Prostate gland (tissue), 2 donors: ENCODE measurements at regions not wholly inside any gene's neighbourhood (a gene's known extent, or its start where the extent isn't known, plus 50 kb on each side); places are given as distances from the start of the nearest gene placed in this dataset.

Source experiments
- DNase-seq: peaks from one replicate; pipeline ENCODE4 v3.0.0-alpha.2; 2019; ENCODE audit warnings: low spot score
- H3K27ac ChIP-seq, 2 donors: fragments of 200-600 bp; sonication (generic); 2 replicates each; pipeline ENCODE4 v1.5.1; 2017 to 2019
- H3K27me3 ChIP-seq: fragments of 200-600 bp; sonication (generic); replicated peaks from 2 replicates; pipeline ENCODE4 v1.5.1; 2019; ENCODE audit not compliant: insufficient read depth
- H3K36me3 ChIP-seq, 2 donors: fragments of 200-600 bp; sonication (generic); 1 replicate in 1 of 2; 2 replicates in 1 of 2; pipeline versions ENCODE4 v1.5.1 to v1.8.1; 2017 to 2019
- H3K4me1 ChIP-seq: fragments of 200-600 bp; sonication (generic); replicated peaks from 2 replicates; pipeline ENCODE4 v1.5.1; 2019
- H3K4me3 ChIP-seq, 2 donors: fragments of 200-600 bp; sonication (generic); 2 replicates each; pipeline ENCODE4 v1.5.1; 2017 to 2019
- H3K9me3 ChIP-seq: fragments of 200-600 bp; sonication (generic); 2 replicates; pipeline ENCODE4 v1.5.1; 2017
- POLR2A ChIP-seq: fragments of 450-650 bp; IDR thresholded peaks from one replicate; pipeline ENCODE4 v1.6.1; 2016; ENCODE audit warnings: antibody characterized with exemption, mild to moderate bottlenecking
- POLR2AphosphoS5 ChIP-seq: sonication (generic); formaldehyde crosslinking; IDR thresholded peaks from one replicate; pipeline ENCODE4 v1.6.1; 2017; ENCODE audit warnings: antibody characterized with exemption
- WGBS: methylation state at CpG from one replicate; pipeline ENCODE4 v1.1.5; 2018; 5-methylcytosine and 5-hydroxymethylcytosine counted together
- intact Hi-C: fragments of 100-400 bp; cut with DNase I; formaldehyde crosslinking; loops from one replicate; pipeline ENCODE4 v1.14.2; 2022
- TF ChIP-seq, protein P1 (sequence below), 4 experiments: fragments of 200-600 bp in 2 of 4; fragments of 450-650 bp in 2 of 4; sonication (generic) in 2 of 4; IDR thresholded peaks; 1 replicate in 3 of 4; 2 replicates in 1 of 4; pipeline ENCODE4 v1.5.1; 2016 to 2019; ENCODE audit warnings: antibody characterized with exemption in 4 of 4, mild to moderate bottlenecking in 2 of 4, moderate library complexity in 2 of 4

DNA sequence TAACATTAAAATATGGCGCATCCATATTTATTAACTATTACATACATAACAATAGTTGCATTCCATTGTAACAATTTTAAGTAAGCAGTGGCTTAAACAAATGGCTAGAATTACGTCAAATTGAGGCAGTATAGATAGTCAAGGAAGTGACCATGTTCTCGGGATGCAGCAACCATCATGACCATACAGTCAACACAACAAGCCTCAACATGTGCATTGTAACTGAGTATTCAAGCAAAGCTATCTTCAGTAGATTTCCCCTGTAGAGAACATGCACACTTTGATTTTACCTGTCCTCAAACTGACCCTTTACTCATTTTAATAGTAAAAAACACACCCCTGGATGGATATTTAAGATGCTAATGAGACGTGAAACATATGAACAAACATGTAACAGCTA, 356.4 kb downstream of the HINT1 start:
- H3K9me3 ChIP-seq: no peaks in the 10 kb centered on the region
- 72% methylated on average over 4 of the region's 4 CpGs for WGBS
- no peak for DNase-seq
- TF ChIP-seq POLR2AphosphoS5: no peak
- no peak for TF ChIP-seq POLR2A
- TF ChIP-seq, protein P1, sequence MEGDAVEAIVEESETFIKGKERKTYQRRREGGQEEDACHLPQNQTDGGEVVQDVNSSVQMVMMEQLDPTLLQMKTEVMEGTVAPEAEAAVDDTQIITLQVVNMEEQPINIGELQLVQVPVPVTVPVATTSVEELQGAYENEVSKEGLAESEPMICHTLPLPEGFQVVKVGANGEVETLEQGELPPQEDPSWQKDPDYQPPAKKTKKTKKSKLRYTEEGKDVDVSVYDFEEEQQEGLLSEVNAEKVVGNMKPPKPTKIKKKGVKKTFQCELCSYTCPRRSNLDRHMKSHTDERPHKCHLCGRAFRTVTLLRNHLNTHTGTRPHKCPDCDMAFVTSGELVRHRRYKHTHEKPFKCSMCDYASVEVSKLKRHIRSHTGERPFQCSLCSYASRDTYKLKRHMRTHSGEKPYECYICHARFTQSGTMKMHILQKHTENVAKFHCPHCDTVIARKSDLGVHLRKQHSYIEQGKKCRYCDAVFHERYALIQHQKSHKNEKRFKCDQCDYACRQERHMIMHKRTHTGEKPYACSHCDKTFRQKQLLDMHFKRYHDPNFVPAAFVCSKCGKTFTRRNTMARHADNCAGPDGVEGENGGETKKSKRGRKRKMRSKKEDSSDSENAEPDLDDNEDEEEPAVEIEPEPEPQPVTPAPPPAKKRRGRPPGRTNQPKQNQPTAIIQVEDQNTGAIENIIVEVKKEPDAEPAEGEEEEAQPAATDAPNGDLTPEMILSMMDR (IDR thresholded peaks at IDR 0.05): no peak
- H3K4me1 ChIP-seq: no peaks in the 10 kb centered on the region
- intact Hi-C loops: no loop called here
- no peaks in the 10 kb centered on the region for H3K36me3 ChIP-seq
- H3K27ac ChIP-seq: no peak overlapping the region
- H3K27me3 ChIP-seq: no peaks in the 10 kb centered on the region
- no peak overlapping the region for H3K4me3 ChIP-seq

DNA sequence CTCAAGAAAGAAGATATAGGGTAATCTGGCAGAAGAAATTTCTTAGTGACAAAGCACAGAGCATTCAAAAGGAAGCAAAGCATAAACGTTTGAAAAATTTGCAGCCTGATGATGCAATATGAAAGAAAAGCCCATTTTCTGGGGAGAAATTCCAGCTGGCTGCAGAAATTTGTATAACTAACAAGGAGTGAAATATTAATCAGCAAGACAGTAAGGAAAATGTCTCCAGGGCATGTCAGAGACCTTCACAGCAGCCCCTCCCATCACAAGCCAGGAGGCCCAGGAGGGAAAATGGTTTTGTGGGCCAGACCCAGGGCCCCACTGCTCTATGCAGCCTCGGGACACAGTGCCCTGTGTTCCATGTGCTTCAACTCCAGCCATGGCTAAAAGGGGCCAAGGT, 359.4 kb downstream of the HINT1 start:
- DNase-seq: no peak
- no peaks in the 10 kb centered on the region for H3K36me3 ChIP-seq
- no peaks in the 10 kb centered on the region for H3K27me3 ChIP-seq
- H3K4me1 ChIP-seq: no peaks in the 10 kb centered on the region
- intact Hi-C loops: no loop called here
- H3K27ac ChIP-seq: no peak overlapping the region
- TF ChIP-seq, protein P1 (IDR thresholded peaks at IDR 0.05): no peak
- TF ChIP-seq POLR2AphosphoS5 (no peak), POLR2A (no peak)
- H3K9me3 ChIP-seq: no peaks in the 10 kb centered on the region
- 28% methylated on average over 2 of the region's 2 CpGs for WGBS
- no peak overlapping the region for H3K4me3 ChIP-seq

DNA sequence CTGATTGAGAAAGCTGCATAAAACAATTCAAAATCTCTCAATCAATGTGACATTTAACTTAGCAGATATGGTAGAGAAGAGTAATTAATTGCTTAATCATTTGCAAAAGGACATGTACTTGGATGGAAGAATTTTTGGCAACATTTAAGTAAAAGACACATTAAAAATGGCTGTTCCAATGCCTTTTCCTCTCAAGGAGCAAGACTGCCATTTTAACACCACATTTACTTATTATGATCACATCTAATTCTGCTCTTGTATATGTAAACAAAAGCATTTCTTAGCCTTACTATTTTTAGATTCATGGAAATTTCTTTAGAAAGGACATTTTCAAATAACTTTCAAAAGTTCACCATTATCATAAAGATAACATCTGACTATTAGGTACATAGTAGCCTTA, 360.0 kb downstream of the HINT1 start:
- Histone ChIP-seq H3K36me3 (no peaks in the 10 kb centered on the region), H3K4me3 (no peak overlapping the region), H3K27me3 (no peaks in the 10 kb centered on the region), H3K9me3 (no peaks in the 10 kb centered on the region), H3K4me1 (no peaks in the 10 kb centered on the region), H3K27ac (no peak overlapping the region)
- no peak for DNase-seq
- intact Hi-C loops: no loop called here
- TF ChIP-seq POLR2A (no peak), POLR2AphosphoS5 (no peak)
- TF ChIP-seq, protein P1 (IDR thresholded peaks at IDR 0.05): no peak

DNA sequence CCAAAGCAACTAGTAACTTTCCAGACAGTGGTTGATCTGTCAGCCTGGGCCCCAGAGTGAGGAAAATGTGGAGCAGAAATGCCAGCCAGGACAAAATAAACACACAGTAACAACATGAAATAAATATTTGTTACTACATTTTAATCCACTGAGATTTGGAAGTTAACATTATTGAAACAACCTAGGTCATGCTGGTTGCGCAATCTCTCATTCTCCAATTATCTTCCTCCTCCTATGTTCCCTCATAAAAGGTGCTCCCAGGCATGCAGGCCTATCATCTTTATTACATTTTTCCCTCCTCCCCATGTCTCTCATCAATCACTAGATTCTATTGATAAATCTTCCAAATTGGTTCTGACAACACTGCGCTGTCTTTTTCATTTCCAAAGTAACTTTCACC, 363.1 kb downstream of the HINT1 start:
- Histone ChIP-seq H3K9me3 (no peaks in the 10 kb centered on the region), H3K27me3 (no peaks in the 10 kb centered on the region), H3K36me3 (no peaks in the 10 kb centered on the region), H3K4me3 (no peak overlapping the region), H3K27ac (no peak overlapping the region), H3K4me1 (no peaks in the 10 kb centered on the region)
- TF ChIP-seq, protein P1 (IDR thresholded peaks at IDR 0.05): no peak
- TF ChIP-seq POLR2AphosphoS5 (no peak), POLR2A (no peak)
- WGBS: 86% methylated on average over 2 of the region's 2 CpGs
- intact Hi-C loops: no loop called here
- no peak for DNase-seq

DNA sequence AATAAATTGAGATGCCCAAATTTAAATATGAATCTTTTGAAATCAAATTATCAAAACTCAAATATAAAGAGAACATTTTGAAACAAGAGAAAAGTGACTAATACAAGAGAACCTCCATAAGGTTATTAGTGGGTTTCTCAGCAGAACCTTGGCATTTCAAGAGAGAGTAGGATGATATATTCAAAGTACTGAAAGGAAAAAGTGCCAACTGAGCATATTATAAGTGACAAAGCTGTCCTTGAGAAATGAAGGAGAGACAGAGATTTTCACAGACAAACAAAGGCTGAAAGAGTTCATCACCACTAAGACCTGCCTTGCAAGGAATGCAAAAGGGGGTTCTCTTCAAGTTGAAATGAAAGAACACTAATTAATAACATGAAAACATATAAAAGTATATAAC, 366.0 kb downstream of the HINT1 start:
- Histone ChIP-seq H3K27ac (no peak overlapping the region), H3K4me3 (no peak overlapping the region), H3K4me1 (no peaks in the 10 kb centered on the region), H3K36me3 (no peaks in the 10 kb centered on the region), H3K27me3 (no peaks in the 10 kb centered on the region), H3K9me3 (no peaks in the 10 kb centered on the region)
- intact Hi-C loops: no loop called here
- no peak for TF ChIP-seq POLR2AphosphoS5
- TF ChIP-seq, protein P1 (IDR thresholded peaks at IDR 0.05): no peak
- no peak for TF ChIP-seq POLR2A
- DNase-seq: no peak
